ENCODE measurements at regions not wholly inside any gene's neighbourhood (a gene's known extent, or its start where the extent isn't known, plus 50 kb on each side); places are given as distances from the start of the nearest gene placed in this dataset.
"Not testable (repeated sequence)": the region's sequence is repeated elsewhere in the genome, so short reads cannot be mapped to it uniquely, and the experiment has no call there.

- DNase-seq, result not testable (repeated sequence)
Measured at GRCh38 chr7:65613644-65614289, 240.1 kb downstream of the ZNF92 start.

- not testable (repeated sequence) for DNase-seq
Measured at GRCh38 chr7:65616111-65616510, 242.5 kb downstream of the ZNF92 start.

- DNase-seq, result not testable (repeated sequence)
Measured at GRCh38 chr7:65620216-65620615, 246.6 kb downstream of the ZNF92 start.

- peak in 10 of 56 donors; percentile 1 to 58 (median 6) for DNase-seq
Measured at GRCh38 chr7:65621580-65622201, 248.0 kb downstream of the ZNF92 start.

- DNase-seq, result not testable (repeated sequence)
Measured at GRCh38 chr7:65631236-65631635, 241.6 kb upstream of the VKORC1L1 start.

- DNase-seq, result not testable (repeated sequence)
Measured at GRCh38 chr7:65633587-65634404, 239.1 kb upstream of the VKORC1L1 start.

GRCh38 chr7:65638918-65639317 lies 234.0 kb upstream of the VKORC1L1 start:
- DNase-seq, result not testable (repeated sequence)

- not testable (repeated sequence) for DNase-seq
Measured at GRCh38 chr7:65639717-65640116, 233.2 kb upstream of the VKORC1L1 start.

- DNase-seq, result not testable (repeated sequence)
Measured at GRCh38 chr7:65643498-65643897, 229.4 kb upstream of the VKORC1L1 start.

- not testable (repeated sequence) for DNase-seq
Measured at GRCh38 chr7:65647153-65647964, 225.5 kb upstream of the VKORC1L1 start.

GRCh38 chr7:65651174-65651573 lies 221.7 kb upstream of the VKORC1L1 start:
- DNase-seq, result not testable (repeated sequence)

GRCh38 chr7:65651826-65652592 lies 220.9 kb upstream of the VKORC1L1 start:
- not testable (repeated sequence) for DNase-seq

- not testable (repeated sequence) for DNase-seq
Measured at GRCh38 chr7:65652669-65653068, 220.2 kb upstream of the VKORC1L1 start.

GRCh38 chr7:65656494-65657188 lies 216.2 kb upstream of the VKORC1L1 start:
- not testable (repeated sequence) for DNase-seq

GRCh38 chr7:65683362-65683761 lies 189.5 kb upstream of the VKORC1L1 start:
- DNase-seq, result not testable (repeated sequence)

- DNase-seq, result not testable (repeated sequence)
Measured at GRCh38 chr7:65699026-65699714, 173.7 kb upstream of the VKORC1L1 start.

GRCh38 chr7:65699715-65700356 lies 173.0 kb upstream of the VKORC1L1 start:
- not testable (repeated sequence) for DNase-seq

- not testable (repeated sequence) for DNase-seq
Measured at GRCh38 chr7:65719123-65719798, 153.6 kb upstream of the VKORC1L1 start.

All from amygdala (tissue), 56 donors.